ENCODE measurements at regions not wholly inside any gene's neighbourhood (a gene's known extent, or its start where the extent isn't known, plus 50 kb on each side); places are given as distances from the start of the nearest gene placed in this dataset.
A peak's percentile ranks its signal among the peaks of the same experiment; 100 is the strongest.

DNA sequence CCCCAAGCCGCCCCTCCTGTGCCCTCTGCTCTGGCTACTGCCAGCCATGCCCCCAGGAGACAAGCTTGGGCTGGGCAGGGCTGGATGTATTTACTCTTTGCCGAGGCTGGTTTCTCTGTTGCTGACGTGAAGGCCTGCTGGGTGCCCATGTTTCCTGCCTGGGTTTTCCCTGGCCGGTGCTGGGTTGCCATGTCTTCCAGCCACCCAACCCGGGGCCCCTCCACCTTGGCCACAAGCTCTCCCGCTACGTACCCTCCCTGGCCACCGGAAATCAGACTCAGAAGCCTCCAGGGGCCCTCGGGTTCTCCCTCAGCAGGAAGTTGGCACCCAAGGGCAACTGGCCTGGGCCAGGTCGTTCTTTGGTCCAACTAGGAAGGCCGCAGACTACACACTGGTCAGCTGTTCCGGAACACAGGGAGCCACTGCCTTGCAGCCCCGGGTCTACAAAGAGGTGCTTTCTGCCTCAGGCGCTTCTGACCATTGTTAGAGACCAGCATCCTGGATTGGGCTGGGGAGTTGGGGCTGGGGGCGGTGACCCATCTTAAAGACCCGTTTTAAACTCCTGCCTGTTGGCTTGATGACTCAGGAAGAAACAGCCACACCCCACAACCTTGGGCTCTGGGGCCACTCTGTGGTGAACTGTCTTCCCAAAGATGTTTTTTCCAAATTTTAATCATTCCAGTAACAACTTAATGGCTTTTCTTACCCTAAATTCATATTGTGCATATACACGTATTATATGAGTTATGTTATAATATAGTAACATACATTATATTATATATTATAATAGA, 71.2 kb upstream of the RUNX3 start:
- Histone ChIP-seq H3K4me3 (ENCODE audit: low read depth in 1 of 2, low read length in 2 of 2) (no peak overlapping the region), H3K4me1 (ENCODE audit: control insufficient read depth in 2 of 2, insufficient read depth in 2 of 2, low read length in 1 of 2) (no peaks in the 10 kb centered on the region), H3K36me3 (ENCODE audit: control insufficient read depth in 2 of 2, insufficient read depth in 2 of 2, low read length in 1 of 2) (no peaks in the 10 kb centered on the region), H3K27ac (ENCODE audit: low read depth in 2 of 2, low read length in 1 of 2) (no peak overlapping the region), H3K9me3 (ENCODE audit: control insufficient read depth in 2 of 2, insufficient read depth in 1 of 2, low read depth in 1 of 2, low read length in 1 of 2) (no peaks in the 10 kb centered on the region), H3K27me3 (ENCODE audit: control insufficient read depth in 1 of 2, insufficient read depth in 2 of 2, low read length in 2 of 2) (no peaks in the 10 kb centered on the region)
- 73 to 75% methylated on average over 16 to 17 of the region's 17 CpGs for WGBS, 2 donors

DNA sequence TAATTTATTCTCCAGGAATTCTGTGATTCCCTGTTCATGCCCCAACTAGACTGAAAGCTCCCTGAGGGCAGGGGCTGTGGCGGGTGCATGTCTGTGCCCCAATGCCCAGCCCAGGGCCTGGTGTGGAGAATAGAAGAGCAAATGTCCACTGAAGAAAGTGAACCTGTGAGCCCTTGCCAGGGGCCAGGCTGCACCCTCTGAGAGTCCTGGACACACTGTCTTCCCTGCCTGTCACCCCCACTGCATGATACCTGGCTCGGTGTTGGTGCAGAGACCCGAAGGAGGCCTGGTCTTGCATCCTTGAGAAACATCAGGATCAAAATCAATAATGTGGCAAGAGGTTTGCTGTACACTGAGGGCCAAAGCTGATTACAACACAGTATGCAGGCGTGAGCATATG, 69.8 kb upstream of the RUNX3 start:
- no peak overlapping the region for H3K27ac ChIP-seq (ENCODE audit: low read depth in 2 of 2, low read length in 1 of 2)
- H3K27me3 ChIP-seq (ENCODE audit: control insufficient read depth in 1 of 2, insufficient read depth in 2 of 2, low read length in 2 of 2) = no peaks in the 10 kb centered on the region
- H3K9me3 ChIP-seq (ENCODE audit: control insufficient read depth in 2 of 2, insufficient read depth in 1 of 2, low read depth in 1 of 2, low read length in 1 of 2) = no peaks in the 10 kb centered on the region
- H3K4me3 ChIP-seq (ENCODE audit: low read depth in 1 of 2, low read length in 2 of 2) = no peak overlapping the region
- 75 to 80% methylated on average over 4 of the region's 4 CpGs for WGBS, 2 donors
- no peaks in the 10 kb centered on the region for H3K36me3 ChIP-seq (ENCODE audit: control insufficient read depth in 2 of 2, insufficient read depth in 2 of 2, low read length in 1 of 2)
- no peaks in the 10 kb centered on the region for H3K4me1 ChIP-seq (ENCODE audit: control insufficient read depth in 2 of 2, insufficient read depth in 2 of 2, low read length in 1 of 2)

- H3K27ac ChIP-seq (ENCODE audit: low read depth in 2 of 2, low read length in 1 of 2) = no peak overlapping the region
- no peaks in the 10 kb centered on the region for H3K36me3 ChIP-seq (ENCODE audit: control insufficient read depth in 2 of 2, insufficient read depth in 2 of 2, low read length in 1 of 2)
- H3K27me3 ChIP-seq (ENCODE audit: control insufficient read depth in 1 of 2, insufficient read depth in 2 of 2, low read length in 2 of 2) = no peaks in the 10 kb centered on the region
- no peaks in the 10 kb centered on the region for H3K4me1 ChIP-seq (ENCODE audit: control insufficient read depth in 2 of 2, insufficient read depth in 2 of 2, low read length in 1 of 2)
- WGBS, 2 donors = 88 to 89% methylated on average over 10 of the region's 10 CpGs
- no peak overlapping the region for H3K4me3 ChIP-seq (ENCODE audit: low read depth in 1 of 2, low read length in 2 of 2)
- H3K9me3 ChIP-seq (ENCODE audit: control insufficient read depth in 2 of 2, insufficient read depth in 1 of 2, low read depth in 1 of 2, low read length in 1 of 2) = no peaks in the 10 kb centered on the region
Measured at GRCh38 chr1:24999426-24999825, 69.3 kb upstream of the RUNX3 start.

DNA sequence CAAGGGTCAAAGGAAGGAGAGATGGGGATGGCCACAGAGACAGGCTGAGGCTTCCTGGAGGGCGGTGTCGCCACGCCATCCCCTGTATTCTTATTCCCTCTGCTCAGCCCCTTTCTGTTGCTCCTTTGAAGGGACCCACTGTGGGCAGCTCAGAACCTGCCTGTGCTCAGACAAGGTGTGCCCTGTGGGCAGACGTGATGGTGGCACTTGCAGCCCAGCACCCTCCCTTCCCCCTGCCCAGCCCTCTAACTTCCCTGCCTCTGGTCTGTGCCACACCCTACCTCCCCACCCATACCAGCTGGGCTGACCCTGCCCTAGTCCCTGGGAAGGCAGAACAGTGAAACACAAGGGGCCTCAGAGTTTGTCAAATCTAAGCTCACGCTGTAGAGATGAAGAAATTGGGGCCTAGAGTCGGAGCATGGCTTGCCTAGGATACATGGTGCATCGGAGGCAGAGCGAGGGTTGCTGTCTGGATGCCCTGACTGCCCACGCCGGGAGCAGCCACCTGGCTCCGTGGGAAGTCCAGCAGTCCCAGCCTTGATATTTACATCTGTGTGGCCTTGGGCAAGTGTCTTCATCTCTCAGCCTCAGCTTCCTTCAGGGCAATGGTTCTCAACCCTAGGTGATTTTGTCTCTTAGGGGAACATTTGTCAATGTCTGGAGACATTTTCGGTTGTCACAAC, 68.6 kb upstream of the RUNX3 start:
- H3K9me3 ChIP-seq (ENCODE audit: control insufficient read depth in 2 of 2, insufficient read depth in 1 of 2, low read depth in 1 of 2, low read length in 1 of 2) = no peaks in the 10 kb centered on the region
- H3K27me3 ChIP-seq (ENCODE audit: control insufficient read depth in 1 of 2, insufficient read depth in 2 of 2, low read length in 2 of 2) = no peaks in the 10 kb centered on the region
- H3K27ac ChIP-seq (ENCODE audit: low read depth in 2 of 2, low read length in 1 of 2) = no peak overlapping the region
- no peaks in the 10 kb centered on the region for H3K36me3 ChIP-seq (ENCODE audit: control insufficient read depth in 2 of 2, insufficient read depth in 2 of 2, low read length in 1 of 2)
- 86 to 87% methylated on average over 12 of the region's 12 CpGs for WGBS, 2 donors
- no peak overlapping the region for H3K4me3 ChIP-seq (ENCODE audit: low read depth in 1 of 2, low read length in 2 of 2)
- H3K4me1 ChIP-seq (ENCODE audit: control insufficient read depth in 2 of 2, insufficient read depth in 2 of 2, low read length in 1 of 2) = no peaks in the 10 kb centered on the region

GRCh38 chr1:24996983-24997893, 67.2 kb upstream of the RUNX3 start:
- Histone ChIP-seq H3K27me3 (ENCODE audit: control insufficient read depth in 1 of 2, insufficient read depth in 2 of 2, low read length in 2 of 2) (no peaks in the 10 kb centered on the region), H3K4me3 (ENCODE audit: low read depth in 1 of 2, low read length in 2 of 2) (no peak overlapping the region), H3K27ac (ENCODE audit: low read depth in 2 of 2, low read length in 1 of 2) (peak overlapping the region in 1 of 2 donors; percentile 16), H3K36me3 (ENCODE audit: control insufficient read depth in 2 of 2, insufficient read depth in 2 of 2, low read length in 1 of 2) (no peaks in the 10 kb centered on the region), H3K9me3 (ENCODE audit: control insufficient read depth in 2 of 2, insufficient read depth in 1 of 2, low read depth in 1 of 2, low read length in 1 of 2) (peaks cover 0 to 3% of the 10 kb centered on the region in 2 donors), H3K4me1 (ENCODE audit: control insufficient read depth in 2 of 2, insufficient read depth in 2 of 2, low read length in 1 of 2) (no peaks in the 10 kb centered on the region)
- WGBS, 2 donors = 83 to 86% methylated on average over 14 of the region's 14 CpGs

- Histone ChIP-seq H3K4me3 (ENCODE audit: low read depth in 1 of 2, low read length in 2 of 2) (no peak overlapping the region), H3K27me3 (ENCODE audit: control insufficient read depth in 1 of 2, insufficient read depth in 2 of 2, low read length in 2 of 2) (no peaks in the 10 kb centered on the region), H3K36me3 (ENCODE audit: control insufficient read depth in 2 of 2, insufficient read depth in 2 of 2, low read length in 1 of 2) (no peaks in the 10 kb centered on the region), H3K4me1 (ENCODE audit: control insufficient read depth in 2 of 2, insufficient read depth in 2 of 2, low read length in 1 of 2) (no peaks in the 10 kb centered on the region), H3K27ac (ENCODE audit: low read depth in 2 of 2, low read length in 1 of 2) (no peak overlapping the region), H3K9me3 (ENCODE audit: control insufficient read depth in 2 of 2, insufficient read depth in 1 of 2, low read depth in 1 of 2, low read length in 1 of 2) (peaks cover 0 to 4% of the 10 kb centered on the region in 2 donors)
- WGBS, 2 donors = 74 to 77% methylated on average over 5 of the region's 5 CpGs
Measured at GRCh38 chr1:24996456-24996855, 66.4 kb upstream of the RUNX3 start.

- 80 to 83% methylated on average over 2 to 3 of the region's 3 CpGs for WGBS, 2 donors
- H3K4me1 ChIP-seq (ENCODE audit: control insufficient read depth in 2 of 2, insufficient read depth in 2 of 2, low read length in 1 of 2) = no peaks in the 10 kb centered on the region
Measured at GRCh38 chr1:24995661-24996060, 65.6 kb upstream of the RUNX3 start.

DNA sequence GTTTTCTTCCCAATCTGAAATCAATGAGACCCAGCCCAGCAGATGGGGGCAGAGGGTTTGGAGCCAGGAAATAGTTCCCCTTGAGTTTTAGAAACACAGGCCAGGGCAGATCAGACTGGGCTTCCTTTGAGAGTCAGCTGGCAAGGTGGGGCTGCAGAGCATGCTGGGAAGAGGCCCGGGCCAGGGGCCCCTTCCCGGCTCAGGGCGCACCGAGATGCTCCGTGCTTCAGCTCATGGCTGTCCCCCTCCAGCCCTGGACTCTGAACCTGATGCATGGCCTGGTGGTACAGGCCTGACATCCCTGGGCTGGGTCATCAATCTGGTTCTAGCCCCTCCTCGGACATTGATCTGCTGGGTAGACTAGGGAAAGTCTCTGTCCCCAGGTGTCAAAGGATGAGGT, 65.1 kb upstream of the RUNX3 start:
- no peak overlapping the region for H3K27ac ChIP-seq (ENCODE audit: low read depth in 2 of 2, low read length in 1 of 2)

More at GRCh38 chr1:24995661-24996060, 65.6 kb upstream of the RUNX3 start:
- Histone ChIP-seq H3K27ac (ENCODE audit: low read depth in 2 of 2, low read length in 1 of 2) (no peak overlapping the region), H3K36me3 (ENCODE audit: control insufficient read depth in 2 of 2, insufficient read depth in 2 of 2, low read length in 1 of 2) (no peaks in the 10 kb centered on the region), H3K27me3 (ENCODE audit: control insufficient read depth in 1 of 2, insufficient read depth in 2 of 2, low read length in 2 of 2) (no peaks in the 10 kb centered on the region), H3K4me3 (ENCODE audit: low read depth in 1 of 2, low read length in 2 of 2) (no peak overlapping the region), H3K9me3 (ENCODE audit: control insufficient read depth in 2 of 2, insufficient read depth in 1 of 2, low read depth in 1 of 2, low read length in 1 of 2) (peaks cover 0 to 4% of the 10 kb centered on the region in 2 donors)

GRCh38 chr1:24993871-24994580, 64.0 kb upstream of the RUNX3 start:
- no peaks in the 10 kb centered on the region for H3K4me1 ChIP-seq (ENCODE audit: control insufficient read depth in 2 of 2, insufficient read depth in 2 of 2, low read length in 1 of 2)
- peaks cover 4% of the 10 kb centered on the region in 2 donors for H3K9me3 ChIP-seq (ENCODE audit: control insufficient read depth in 2 of 2, insufficient read depth in 1 of 2, low read depth in 1 of 2, low read length in 1 of 2)
- no peak overlapping the region for H3K4me3 ChIP-seq (ENCODE audit: low read depth in 1 of 2, low read length in 2 of 2)
- no peak overlapping the region for H3K27ac ChIP-seq (ENCODE audit: low read depth in 2 of 2, low read length in 1 of 2)
- H3K36me3 ChIP-seq (ENCODE audit: control insufficient read depth in 2 of 2, insufficient read depth in 2 of 2, low read length in 1 of 2) = no peaks in the 10 kb centered on the region
- WGBS, 2 donors = 89 to 90% methylated on average over 16 of the region's 16 CpGs
- no peaks in the 10 kb centered on the region for H3K27me3 ChIP-seq (ENCODE audit: control insufficient read depth in 1 of 2, insufficient read depth in 2 of 2, low read length in 2 of 2)

More for the DNA sequence above, 65.1 kb upstream of the RUNX3 start:
- WGBS, 2 donors = 86% methylated on average over 6 of the region's 6 CpGs
- H3K9me3 ChIP-seq (ENCODE audit: control insufficient read depth in 2 of 2, insufficient read depth in 1 of 2, low read depth in 1 of 2, low read length in 1 of 2) = peaks cover 0 to 4% of the 10 kb centered on the region in 2 donors
- H3K4me1 ChIP-seq (ENCODE audit: control insufficient read depth in 2 of 2, insufficient read depth in 2 of 2, low read length in 1 of 2) = no peaks in the 10 kb centered on the region
- H3K4me3 ChIP-seq (ENCODE audit: low read depth in 1 of 2, low read length in 2 of 2) = no peak overlapping the region
- H3K36me3 ChIP-seq (ENCODE audit: control insufficient read depth in 2 of 2, insufficient read depth in 2 of 2, low read length in 1 of 2) = no peaks in the 10 kb centered on the region
- no peaks in the 10 kb centered on the region for H3K27me3 ChIP-seq (ENCODE audit: control insufficient read depth in 1 of 2, insufficient read depth in 2 of 2, low read length in 2 of 2)

Data from esophagus (tissue), 2 donors.